Karpas-422 (cell line): ENCODE measurements at regions not wholly inside any gene's neighbourhood (a gene's known extent, or its start where the extent isn't known, plus 50 kb on each side); places are given as distances from the start of the nearest gene placed in this dataset.

ENCODE experiments used
- DNase-seq: peaks from one replicate; pipeline ENCODE4 v3.0.0-alpha.2; 2015
- H2AFZ ChIP-seq: fragments of 200-600 bp; sonication (generic); 2 replicates; pipeline ENCODE4 v1.6.1; 2014; ENCODE audit warnings: antibody characterized with exemption, low read length, mixed read lengths
- H3K27ac ChIP-seq: fragments of 200-600 bp; sonication (generic); 2 replicates; pipeline ENCODE4 v1.5.1; 2014; ENCODE audit warnings: mild to moderate bottlenecking, low read length, moderate library complexity
- H3K27me3 ChIP-seq: fragments of 200-600 bp; sonication (generic); 2 replicates; pipeline ENCODE4 v1.6.1; 2014; ENCODE audit warnings: low read length, mixed read lengths
- H3K36me3 ChIP-seq: fragments of 200-600 bp; sonication (generic); 2 replicates; pipeline ENCODE4 v1.6.1; 2014; ENCODE audit warnings: low read length, mixed read lengths; ENCODE audit not compliant: insufficient read depth
- H3K4me1 ChIP-seq: fragments of 200-600 bp; sonication (generic); 2 replicates; pipeline ENCODE4 v1.6.1; 2014; ENCODE audit warnings: mild to moderate bottlenecking, low read length, mixed read lengths
- H3K4me2 ChIP-seq: fragments of 200-600 bp; sonication (generic); 2 replicates; pipeline ENCODE4 v1.6.1; 2014; ENCODE audit warnings: low read length, low read depth, mild to moderate bottlenecking; ENCODE audit not compliant: poor library complexity, severe bottlenecking
- H3K4me3 ChIP-seq: fragments of 200-600 bp; sonication (generic); 2 replicates; pipeline ENCODE4 v1.5.1; 2014; ENCODE audit warnings: mild to moderate bottlenecking, antibody characterized with exemption, low read length, mixed read lengths
- H3K79me2 ChIP-seq: fragments of 200-600 bp; sonication (generic); 2 replicates; pipeline ENCODE4 v1.6.1; 2014; ENCODE audit warnings: mild to moderate bottlenecking, low read length, mixed read lengths
- H3K9ac ChIP-seq: fragments of 200-600 bp; sonication (generic); 2 replicates; pipeline ENCODE4 v1.6.0; 2014; ENCODE audit warnings: low read length
- H3K9me2 ChIP-seq: fragments of 200-600 bp; sonication (generic), shearing (Covaris generic); replicated peaks from 2 replicates; pipeline ENCODE4 v1.6.0; 2014; ENCODE audit warnings: mild to moderate bottlenecking, low read length, moderate library complexity; ENCODE audit not compliant: insufficient read depth
- H3K9me3 ChIP-seq: fragments of 300-700, 200-600 bp; sonication (generic); 2 replicates; pipeline ENCODE4 v1.6.1; 2014; ENCODE audit warnings: low read length, mixed read lengths
- H4K20me1 ChIP-seq: fragments of 200-600 bp; sonication (generic); 2 replicates; pipeline ENCODE4 v1.6.1; 2014; ENCODE audit warnings: mild to moderate bottlenecking, antibody characterized with exemption, low read length, low read depth; ENCODE audit not compliant: insufficient read depth

DNA sequence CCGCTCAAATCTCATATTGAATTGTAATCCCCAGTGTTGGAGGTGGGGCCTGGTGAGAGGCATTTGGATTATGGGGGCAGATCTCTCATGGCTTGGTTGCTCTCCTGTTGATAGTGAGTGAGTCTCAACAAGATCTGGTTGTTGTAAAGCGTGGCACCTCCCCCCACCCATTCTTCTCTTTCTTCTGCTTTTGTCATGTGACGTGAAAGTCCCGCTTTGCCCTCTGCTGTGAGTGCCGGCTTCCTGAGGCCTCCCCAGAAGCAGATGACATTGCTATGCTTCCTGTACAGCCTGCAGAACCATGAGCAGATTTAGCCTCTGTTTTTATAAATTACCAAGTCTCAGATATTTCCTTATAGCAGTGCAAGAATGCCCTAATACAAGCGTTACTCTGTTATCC, 673.8 kb downstream of the ADCYAP1 start:
- H3K79me2 ChIP-seq: no peaks in the 10 kb centered on the region
- H3K9me2 ChIP-seq: no peaks in the 10 kb centered on the region
- no peaks in the 10 kb centered on the region for H3K36me3 ChIP-seq
- H3K4me3 ChIP-seq: no peak overlapping the region
- H3K9me3 ChIP-seq: no peaks in the 10 kb centered on the region
- no peaks in the 10 kb centered on the region for H3K4me1 ChIP-seq
- no peaks in the 10 kb centered on the region for H4K20me1 ChIP-seq
- no peaks in the 10 kb centered on the region; the same call in 1 of the 2 replicates for H3K27me3 ChIP-seq
- H3K4me2 ChIP-seq: no peak overlapping the region
- H3K9ac ChIP-seq: no peak overlapping the region
- DNase-seq: no peak
- no peak overlapping the region for H3K27ac ChIP-seq
- no peak overlapping the region for H2AFZ ChIP-seq

DNA sequence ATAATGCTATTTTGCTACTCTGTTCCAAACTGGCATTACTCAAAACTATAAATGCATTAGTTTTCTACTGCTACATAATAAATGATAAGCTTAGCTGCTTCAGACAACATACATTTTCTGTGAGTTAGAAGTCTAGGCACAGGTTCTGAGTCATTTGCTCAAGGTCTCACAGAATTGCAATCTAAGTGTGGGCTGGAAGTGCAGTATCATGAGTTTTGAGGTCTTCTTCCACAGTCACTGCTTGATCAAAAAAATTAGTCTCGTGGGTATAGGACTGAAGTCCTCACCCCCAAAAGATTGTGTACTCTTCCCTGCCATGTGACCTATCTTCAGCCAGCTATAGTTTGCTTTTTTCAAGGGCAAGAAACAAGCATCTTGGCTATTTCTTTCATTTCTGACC, 676.9 kb downstream of the ADCYAP1 start:
- Histone ChIP-seq H3K4me1 (no peaks in the 10 kb centered on the region), H3K4me2 (no peak overlapping the region), H3K79me2 (no peaks in the 10 kb centered on the region), H3K9me3 (no peaks in the 10 kb centered on the region), H3K4me3 (no peak overlapping the region), H3K9ac (no peak overlapping the region), H2AFZ (no peak overlapping the region), H4K20me1 (no peaks in the 10 kb centered on the region), H3K27me3 (no peaks in the 10 kb centered on the region; the same call in 1 of the 2 replicates), H3K27ac (no peak overlapping the region), H3K9me2 (no peaks in the 10 kb centered on the region), H3K36me3 (no peaks in the 10 kb centered on the region)
- no peak for DNase-seq

DNA sequence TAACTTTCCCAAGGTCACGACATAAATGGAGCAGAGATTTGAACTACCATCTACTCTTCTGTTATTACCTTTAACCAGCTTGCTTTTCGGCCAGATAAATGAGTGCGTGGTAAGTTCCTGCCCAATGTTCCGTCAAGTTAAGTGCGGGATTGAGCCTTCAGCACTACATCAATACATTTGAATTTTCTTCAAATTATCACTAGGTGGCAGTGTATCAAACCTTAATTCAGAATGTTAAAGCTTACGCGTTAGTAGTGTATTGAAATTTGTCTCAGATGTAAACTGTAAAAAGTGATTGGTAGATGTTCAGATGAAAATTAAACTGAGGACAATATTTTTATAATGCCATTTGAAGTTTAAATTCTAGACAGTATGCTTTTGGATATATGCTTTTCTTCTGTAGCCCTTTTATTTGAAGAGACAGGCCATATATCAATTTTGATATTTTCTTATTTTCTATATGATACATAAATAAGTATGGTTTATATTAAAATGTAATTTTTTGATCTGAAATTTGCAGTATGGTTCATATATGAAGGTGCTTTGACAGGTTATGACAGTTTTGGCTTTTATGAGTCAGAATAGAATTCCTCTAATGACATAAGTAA, 681.3 kb downstream of the ADCYAP1 start:
- H3K27me3 ChIP-seq: no peaks in the 10 kb centered on the region; the same call in 1 of the 2 replicates
- no peaks in the 10 kb centered on the region for H3K9me2 ChIP-seq
- no peaks in the 10 kb centered on the region for H4K20me1 ChIP-seq
- H3K4me3 ChIP-seq: no peak overlapping the region
- no peaks in the 10 kb centered on the region for H3K9me3 ChIP-seq
- no peak overlapping the region for H2AFZ ChIP-seq
- DNase-seq: peak; percentile 74
- H3K4me1 ChIP-seq: no peaks in the 10 kb centered on the region
- H3K79me2 ChIP-seq: no peaks in the 10 kb centered on the region
- H3K27ac ChIP-seq: no peak overlapping the region
- H3K36me3 ChIP-seq: no peaks in the 10 kb centered on the region
- no peak overlapping the region for H3K9ac ChIP-seq
- H3K4me2 ChIP-seq: no peak overlapping the region

DNA sequence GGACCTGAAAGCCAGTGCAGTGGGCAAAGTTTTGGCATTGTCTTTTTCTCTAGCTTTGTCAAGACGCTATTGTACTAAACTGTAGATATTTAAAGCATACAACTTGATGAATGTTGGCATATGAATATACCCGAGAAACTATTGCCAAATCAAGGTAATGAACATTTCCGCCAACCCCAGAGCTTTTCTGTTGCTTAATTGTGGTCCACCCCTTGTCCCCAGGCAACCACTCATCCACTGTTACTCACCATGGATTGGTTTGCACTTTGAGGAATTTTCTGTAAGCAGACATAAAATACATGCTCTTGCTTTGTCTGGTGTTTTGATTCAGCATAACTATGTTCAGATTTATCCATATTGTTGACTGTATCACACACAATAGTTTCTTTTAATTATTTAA, 688.4 kb downstream of the ADCYAP1 start:
- H3K9ac ChIP-seq: no peak overlapping the region
- H4K20me1 ChIP-seq: no peaks in the 10 kb centered on the region
- H3K27me3 ChIP-seq: no peaks in the 10 kb centered on the region
- H3K9me3 ChIP-seq: no peaks in the 10 kb centered on the region
- H3K4me1 ChIP-seq: no peaks in the 10 kb centered on the region
- H3K4me3 ChIP-seq: no peak overlapping the region
- no peaks in the 10 kb centered on the region for H3K79me2 ChIP-seq
- no peak for DNase-seq
- H3K4me2 ChIP-seq: no peak overlapping the region
- no peak overlapping the region for H3K27ac ChIP-seq
- no peaks in the 10 kb centered on the region for H3K36me3 ChIP-seq
- H3K9me2 ChIP-seq: no peaks in the 10 kb centered on the region
- no peak overlapping the region for H2AFZ ChIP-seq

DNA sequence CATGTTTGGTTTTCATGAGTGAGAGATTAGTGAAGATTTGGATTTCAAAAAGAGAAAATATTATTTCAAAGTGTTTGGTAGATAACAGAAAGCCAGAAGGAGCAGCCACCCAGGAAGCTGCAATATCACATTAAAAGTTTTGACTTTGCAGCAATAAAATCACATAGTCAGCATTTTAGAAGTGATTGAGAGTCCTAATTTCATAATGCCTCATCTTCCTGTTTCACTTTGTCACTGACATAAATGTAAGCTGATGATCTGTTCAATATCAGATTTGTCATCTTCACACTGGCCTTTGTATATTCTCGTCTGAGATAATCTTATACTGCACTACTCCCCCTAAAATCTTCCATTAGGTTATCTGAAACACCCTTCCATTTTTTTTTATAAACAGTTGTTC, 690.5 kb downstream of the ADCYAP1 start:
- no peaks in the 10 kb centered on the region for H3K9me2 ChIP-seq
- no peaks in the 10 kb centered on the region for H3K9me3 ChIP-seq
- H3K79me2 ChIP-seq: no peaks in the 10 kb centered on the region
- no peaks in the 10 kb centered on the region for H3K4me1 ChIP-seq
- no peaks in the 10 kb centered on the region for H3K27me3 ChIP-seq
- DNase-seq: no peak
- no peaks in the 10 kb centered on the region for H4K20me1 ChIP-seq
- H3K9ac ChIP-seq: no peak overlapping the region
- no peaks in the 10 kb centered on the region for H3K36me3 ChIP-seq
- no peak overlapping the region for H3K4me3 ChIP-seq
- H3K4me2 ChIP-seq: no peak overlapping the region
- no peak overlapping the region for H3K27ac ChIP-seq
- H2AFZ ChIP-seq: no peak overlapping the region

DNA sequence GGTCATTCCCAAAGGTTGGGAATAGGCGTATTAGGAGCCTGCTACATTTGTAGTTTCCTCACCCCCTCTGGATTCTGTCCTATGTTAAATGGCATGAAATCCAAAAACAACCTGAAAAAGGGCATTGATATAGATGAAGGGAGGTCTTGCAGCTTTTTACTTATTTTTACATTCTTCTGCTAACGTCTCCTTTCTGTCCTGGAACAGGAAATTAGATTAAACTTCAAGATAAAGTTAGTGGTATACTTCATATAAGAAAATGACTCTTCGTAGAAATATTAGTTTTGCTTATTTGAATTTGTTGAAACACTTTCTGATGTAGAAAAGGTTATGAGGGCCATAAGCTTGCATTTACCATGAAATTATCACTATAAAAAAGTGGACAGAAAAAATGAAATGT, 694.5 kb downstream of the ADCYAP1 start:
- Histone ChIP-seq H3K4me1 (no peaks in the 10 kb centered on the region), H3K4me3 (no peak overlapping the region), H3K9me2 (no peaks in the 10 kb centered on the region), H3K27me3 (no peaks in the 10 kb centered on the region), H2AFZ (no peak overlapping the region), H3K27ac (no peak overlapping the region), H3K4me2 (no peak overlapping the region), H4K20me1 (no peaks in the 10 kb centered on the region), H3K9me3 (no peaks in the 10 kb centered on the region), H3K36me3 (no peaks in the 10 kb centered on the region), H3K9ac (no peak overlapping the region), H3K79me2 (no peaks in the 10 kb centered on the region)
- DNase-seq: no peak

DNA sequence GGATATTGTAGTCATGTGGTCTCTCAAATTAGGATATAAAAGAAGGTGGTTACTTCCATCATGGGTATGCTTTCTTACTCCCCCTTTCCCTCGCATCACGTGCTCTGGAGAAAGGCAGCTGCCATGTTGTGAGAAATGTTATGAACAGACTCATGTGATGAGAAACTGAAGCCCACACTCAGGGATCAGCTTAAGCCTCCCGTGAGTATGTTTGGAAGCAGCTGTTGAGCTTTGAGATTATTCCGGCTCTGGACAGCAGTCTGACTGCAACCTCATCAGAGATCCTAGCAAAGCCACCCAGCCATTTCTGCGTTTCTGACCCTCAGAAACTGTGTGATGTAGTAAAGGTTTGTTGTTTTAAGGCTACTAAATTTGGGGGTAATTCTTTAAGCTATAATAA, 700.1 kb downstream of the ADCYAP1 start:
- H3K79me2 ChIP-seq: no peaks in the 10 kb centered on the region
- H3K4me3 ChIP-seq: no peak overlapping the region
- no peak overlapping the region for H3K4me2 ChIP-seq
- no peak overlapping the region for H3K9ac ChIP-seq
- H2AFZ ChIP-seq: no peak overlapping the region
- no peaks in the 10 kb centered on the region for H3K9me2 ChIP-seq
- no peak overlapping the region for H3K27ac ChIP-seq
- no peaks in the 10 kb centered on the region for H3K4me1 ChIP-seq
- H3K9me3 ChIP-seq: peaks cover 4% of the 10 kb centered on the region; the same call in 1 of the 2 replicates
- no peaks in the 10 kb centered on the region for H3K36me3 ChIP-seq
- H4K20me1 ChIP-seq: no peaks in the 10 kb centered on the region
- H3K27me3 ChIP-seq: no peaks in the 10 kb centered on the region
- no peak for DNase-seq

DNA sequence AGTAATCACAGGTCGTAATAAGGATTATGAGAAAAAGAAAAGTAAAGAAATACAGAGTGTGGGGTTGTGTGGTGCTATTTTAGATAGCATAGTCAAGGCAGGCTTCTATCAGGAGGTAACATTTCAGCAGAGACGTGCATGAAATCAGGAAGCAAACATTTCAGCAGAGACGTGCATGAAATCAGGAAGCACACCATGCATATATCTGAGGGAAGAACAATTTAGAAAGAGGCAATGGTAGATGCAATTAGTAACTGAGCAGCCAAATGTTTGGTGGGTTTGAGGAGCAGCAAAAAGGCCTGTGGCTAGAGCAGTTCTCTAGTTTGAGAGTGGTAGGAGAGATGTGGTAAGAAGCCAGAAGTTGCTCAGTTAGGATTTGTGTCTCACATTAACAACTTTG, 713.7 kb downstream of the ADCYAP1 start:
- Histone ChIP-seq H3K27ac (no peak overlapping the region), H2AFZ (no peak overlapping the region), H3K4me3 (no peak overlapping the region), H4K20me1 (no peaks in the 10 kb centered on the region), H3K36me3 (no peaks in the 10 kb centered on the region), H3K27me3 (no peaks in the 10 kb centered on the region), H3K4me2 (no peak overlapping the region), H3K9me2 (peaks cover 6% of the 10 kb centered on the region), H3K79me2 (no peaks in the 10 kb centered on the region), H3K9me3 (no peaks in the 10 kb centered on the region), H3K4me1 (no peaks in the 10 kb centered on the region), H3K9ac (no peak overlapping the region)
- no peak for DNase-seq

DNA sequence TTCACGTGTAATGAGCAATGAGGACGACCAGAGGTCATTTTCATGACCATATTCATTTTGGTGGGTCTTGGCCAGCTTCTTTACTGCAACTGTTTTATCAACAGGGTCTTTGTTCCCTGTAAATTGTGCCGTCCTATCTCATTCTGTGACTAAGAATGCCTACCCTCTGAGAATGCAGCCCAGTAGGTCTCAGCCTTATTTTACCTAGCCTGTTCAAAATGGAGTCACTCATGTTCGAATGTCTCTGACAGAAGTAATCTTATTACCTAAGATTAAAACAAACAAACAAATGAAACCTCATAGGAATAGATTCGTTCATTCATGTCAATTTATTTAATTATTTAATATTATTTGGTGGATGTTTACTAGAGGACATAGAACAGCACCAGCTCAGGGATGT, 714.8 kb downstream of the ADCYAP1 start:
- H3K27ac ChIP-seq: no peak overlapping the region
- no peaks in the 10 kb centered on the region for H3K36me3 ChIP-seq
- H3K9me3 ChIP-seq: no peaks in the 10 kb centered on the region
- H3K27me3 ChIP-seq: no peaks in the 10 kb centered on the region
- no peak for DNase-seq
- H3K4me3 ChIP-seq: no peak overlapping the region
- H3K4me2 ChIP-seq: no peak overlapping the region
- no peaks in the 10 kb centered on the region for H3K79me2 ChIP-seq
- no peaks in the 10 kb centered on the region for H3K4me1 ChIP-seq
- peaks cover 6% of the 10 kb centered on the region for H3K9me2 ChIP-seq
- H2AFZ ChIP-seq: no peak overlapping the region
- H4K20me1 ChIP-seq: no peaks in the 10 kb centered on the region
- H3K9ac ChIP-seq: no peak overlapping the region
